ENCODE measurements at regions not wholly inside any gene's neighbourhood (a gene's known extent, or its start where the extent isn't known, plus 50 kb on each side); places are given as distances from the start of the nearest gene placed in this dataset.

DNA sequence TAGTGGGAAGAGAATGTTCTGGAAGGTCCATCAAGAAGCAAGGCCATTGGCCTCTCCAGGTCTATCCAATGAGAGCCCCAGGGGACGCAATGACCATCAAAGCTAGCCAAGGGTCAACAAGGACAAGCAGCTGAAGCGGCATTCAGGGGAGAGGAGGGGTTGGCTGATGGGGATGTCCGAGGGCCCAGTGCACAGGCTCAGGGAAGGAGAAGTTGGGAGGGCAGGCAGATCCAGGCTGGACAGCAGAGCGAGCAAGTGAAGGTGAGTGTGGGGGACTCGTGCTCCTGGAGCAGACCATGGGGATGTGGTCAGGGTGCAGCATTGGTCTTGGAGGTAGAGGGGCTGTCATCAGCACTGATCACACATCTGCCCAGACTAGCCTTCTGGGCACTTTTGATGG is 275.4 kb upstream of the TCERG1L start:
- H3K4me1 ChIP-seq (ENCODE audit: control insufficient read depth, insufficient read depth, low read length), result no peaks in the 10 kb centered on the region
- ATAC-seq (no peak), FAIRE-seq (no peak), DNase-seq (ENCODE audit: low read depth, low spot score) (no peak)
- SMC1A ChIA-PET (ENCODE audit: uncharacterized antibody, unreplicated experiment), result no interaction called here
- RAD21 ChIA-PET (ENCODE audit: unreplicated experiment), result no interaction called here
- CTCF ChIA-PET, result interaction anchor here (0.7 kb wide), 1 partner anchor 133 kb away, joined by 3 read pairs; no protein-coding TSS in a partner anchor
- H3K9ac ChIP-seq (ENCODE audit: control insufficient read depth, insufficient read depth, low read length), result no peak overlapping the region
- no peaks in the 10 kb centered on the region; the same call in 2 of the 3 replicates for H3K9me3 ChIP-seq (replicated peaks; ENCODE audit: control insufficient read depth, insufficient read depth, low read length)
- 0% methylated on average over 5 of the region's 5 CpGs for WGBS (ENCODE audit: insufficient coverage, insufficient replicate concordance, low lambda C conversion rate, missing lambda C conversion rate)
- POLR2A ChIA-PET, result no interaction called here
- no peaks in the 10 kb centered on the region for H4K20me1 ChIP-seq (ENCODE audit: control insufficient read depth, insufficient read depth)
- no peak overlapping the region for H3K4me3 ChIP-seq
- intact Hi-C loops (cut with micrococcal nuclease; ENCODE audit: unreplicated experiment) (no loop called here), in situ Hi-C loops (cut with MboI) (no loop called here)
- H3K27ac ChIP-seq (ENCODE audit: control insufficient read depth, insufficient read depth), result no peak overlapping the region
- TF ChIP-seq POU2F2 (IDR thresholded peaks at IDR 0.05; ENCODE audit: borderline replicate concordance, low read depth, low read length) (no peak), HCFC1 (IDR thresholded peaks at IDR 0.05; ENCODE audit: low read length) (no peak), IRF3 (IDR thresholded peaks at IDR 0.05) (no peak), SREBF2 (IDR thresholded peaks at IDR 0.05; ENCODE audit: low read length) (no peak)
- BruUV-seq (replicated peaks), result no TSS peak
- H3K79me2 ChIP-seq (ENCODE audit: control insufficient read depth, insufficient read depth, low read length), result no peaks in the 10 kb centered on the region
- H3K4me2 ChIP-seq (ENCODE audit: control insufficient read depth, insufficient read depth), result no peak overlapping the region
- H2AFZ ChIP-seq (ENCODE audit: control insufficient read depth, low read depth, low read length), result no peak overlapping the region
- no peaks in the 10 kb centered on the region for H3K27me3 ChIP-seq (replicated peaks in 1 of 2; ENCODE audit: control insufficient read depth in 2 of 2, insufficient read depth in 2 of 2, low read length in 1 of 2)
- H3K36me3 ChIP-seq (ENCODE audit: control insufficient read depth in 2 of 2, insufficient read depth in 2 of 2, low read length in 1 of 2), result no peaks in the 10 kb centered on the region

- no peak for DNase-seq (ENCODE audit: low read depth, low spot score)
- Histone ChIP-seq H3K9ac (ENCODE audit: control insufficient read depth, insufficient read depth, low read length) (no peak overlapping the region), H3K4me3 (no peak overlapping the region), H3K27me3 (replicated peaks in 1 of 2; ENCODE audit: control insufficient read depth in 2 of 2, insufficient read depth in 2 of 2, low read length in 1 of 2) (no peaks in the 10 kb centered on the region), H3K4me2 (ENCODE audit: control insufficient read depth, insufficient read depth) (no peak overlapping the region), H3K79me2 (ENCODE audit: control insufficient read depth, insufficient read depth, low read length) (no peaks in the 10 kb centered on the region), H4K20me1 (ENCODE audit: control insufficient read depth, insufficient read depth) (no peaks in the 10 kb centered on the region), H3K4me1 (ENCODE audit: control insufficient read depth, insufficient read depth, low read length) (no peaks in the 10 kb centered on the region), H3K27ac (ENCODE audit: control insufficient read depth, insufficient read depth) (no peak overlapping the region), H3K9me3 (replicated peaks; ENCODE audit: control insufficient read depth, insufficient read depth, low read length) (no peaks in the 10 kb centered on the region; the same call in 2 of the 3 replicates), H2AFZ (ENCODE audit: control insufficient read depth, low read depth, low read length) (no peak overlapping the region), H3K36me3 (ENCODE audit: control insufficient read depth in 2 of 2, insufficient read depth in 2 of 2, low read length in 1 of 2) (no peaks in the 10 kb centered on the region)
- in situ Hi-C loops (cut with MboI), result no loop called here
- FAIRE-seq, result no peak
- SMC1A ChIA-PET (ENCODE audit: uncharacterized antibody, unreplicated experiment), result no interaction called here
- CTCF ChIA-PET, result no interaction called here
- RAD21 ChIA-PET (ENCODE audit: unreplicated experiment), result no interaction called here
- WGBS (ENCODE audit: insufficient coverage, insufficient replicate concordance, low lambda C conversion rate, missing lambda C conversion rate), result 10% methylated on average over 11 of the region's 11 CpGs
- no TSS peak for BruUV-seq (replicated peaks)
- ATAC-seq, result no peak
- no peak for TF ChIP-seq STAT3 (IDR thresholded peaks at IDR 0.05; ENCODE audit: low read depth, low read length)
- TF ChIP-seq BRCA1 (IDR thresholded peaks at IDR 0.05; ENCODE audit: low read depth, low read length), result no peak
- no peak for TF ChIP-seq POLR2A (IDR thresholded peaks at IDR 0.05; ENCODE audit: low read depth, low read length)
- TF ChIP-seq FOXK2 (IDR thresholded peaks at IDR 0.05), result no peak
- TF ChIP-seq, protein P1, sequence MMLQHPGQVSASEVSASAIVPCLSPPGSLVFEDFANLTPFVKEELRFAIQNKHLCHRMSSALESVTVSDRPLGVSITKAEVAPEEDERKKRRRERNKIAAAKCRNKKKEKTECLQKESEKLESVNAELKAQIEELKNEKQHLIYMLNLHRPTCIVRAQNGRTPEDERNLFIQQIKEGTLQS (IDR thresholded peaks at IDR 0.05; ENCODE audit: borderline replicate concordance, extremely low read depth, low read depth, low read length), result no peak
- no peak for TF ChIP-seq CEBPB (IDR thresholded peaks at IDR 0.05; ENCODE audit: borderline replicate concordance in 1 of 2, low read depth in 2 of 2, low read length in 2 of 2)
- TF ChIP-seq, protein P2, sequence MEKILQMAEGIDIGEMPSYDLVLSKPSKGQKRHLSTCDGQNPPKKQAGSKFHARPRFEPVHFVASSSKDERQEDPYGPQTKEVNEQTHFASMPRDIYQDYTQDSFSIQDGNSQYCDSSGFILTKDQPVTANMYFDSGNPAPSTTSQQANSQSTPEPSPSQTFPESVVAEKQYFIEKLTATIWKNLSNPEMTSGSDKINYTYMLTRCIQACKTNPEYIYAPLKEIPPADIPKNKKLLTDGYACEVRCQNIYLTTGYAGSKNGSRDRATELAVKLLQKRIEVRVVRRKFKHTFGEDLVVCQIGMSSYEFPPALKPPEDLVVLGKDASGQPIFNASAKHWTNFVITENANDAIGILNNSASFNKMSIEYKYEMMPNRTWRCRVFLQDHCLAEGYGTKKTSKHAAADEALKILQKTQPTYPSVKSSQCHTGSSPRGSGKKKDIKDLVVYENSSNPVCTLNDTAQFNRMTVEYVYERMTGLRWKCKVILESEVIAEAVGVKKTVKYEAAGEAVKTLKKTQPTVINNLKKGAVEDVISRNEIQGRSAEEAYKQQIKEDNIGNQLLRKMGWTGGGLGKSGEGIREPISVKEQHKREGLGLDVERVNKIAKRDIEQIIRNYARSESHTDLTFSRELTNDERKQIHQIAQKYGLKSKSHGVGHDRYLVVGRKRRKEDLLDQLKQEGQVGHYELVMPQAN (conservative IDR thresholded peaks at IDR 0.05), result no peak
- no peak for TF ChIP-seq MEF2A (IDR thresholded peaks at IDR 0.05; ENCODE audit: insufficient read depth, low read depth, low read length)
- no peak for TF ChIP-seq YY1 (IDR thresholded peaks at IDR 0.05; ENCODE audit: low read depth, low read length)
- TF ChIP-seq SMC3 (IDR thresholded peaks at IDR 0.05; ENCODE audit: borderline replicate concordance, low read length), result no peak
- POLR2A ChIA-PET, result no interaction called here
- intact Hi-C loops (cut with micrococcal nuclease; ENCODE audit: unreplicated experiment), result no loop called here
Observed at GRCh38 chr10:131587976-131588680, 276.6 kb upstream of the TCERG1L start.
